Natural killer cell (primary cell): ENCODE measurements at regions not wholly inside any gene's neighbourhood (a gene's known extent, or its start where the extent isn't known, plus 50 kb on each side); places are given as distances from the start of the nearest gene placed in this dataset.

Experiments
- ATAC-seq, 3 donors: fragments of 150-1000 bp in 2 of 3; fragments of 200-7000 bp in 1 of 3; cut with Tn5 transposase; 1 replicate in 1 of 3; 2 replicates in 2 of 3; pipeline ENCODE4 v1.10.0; 2021; ENCODE audit warnings: mild to moderate bottlenecking in 2 of 3, moderate library complexity in 2 of 3
- DNase-seq, 2 donors: peaks; one replicate each; pipeline versions ENCODE4 v3.0.0 to v3.0.0-alpha.2; 2013 to 2021; ENCODE audit warnings: mixed read lengths in 1 of 2
- H3K27ac ChIP-seq: one replicate; pipeline ENCODE4 v1.5.1; 2013; ENCODE audit warnings: mild to moderate bottlenecking, low read length
- H3K27me3 ChIP-seq: one replicate; pipeline ENCODE4 v1.6.1; 2013; ENCODE audit warnings: low read length; ENCODE audit not compliant: control insufficient read depth, insufficient read depth
- H3K36me3 ChIP-seq: one replicate; pipeline ENCODE4 v1.6.1; 2013; ENCODE audit warnings: low read length; ENCODE audit not compliant: control insufficient read depth, insufficient read depth
- H3K4me1 ChIP-seq: one replicate; pipeline ENCODE4 v1.6.1; 2013; ENCODE audit warnings: low read length; ENCODE audit not compliant: control insufficient read depth, insufficient read depth
- H3K4me3 ChIP-seq: one replicate; pipeline ENCODE4 v1.5.1; 2013; ENCODE audit warnings: low read length
- H3K9me3 ChIP-seq: one replicate; pipeline ENCODE4 v1.6.1; 2013; ENCODE audit warnings: low read length; ENCODE audit not compliant: control insufficient read depth, insufficient read depth
- H3K27ac Mint-ChIP-seq, 2 donors: one replicate each; pipeline ENCODE4 v1.8.0; 2022; ENCODE audit warnings: mild to moderate bottlenecking in 2 of 2, mixed read lengths in 2 of 2, moderate library complexity in 1 of 2
- H3K27me3 Mint-ChIP-seq, 2 donors: one replicate each; pipeline ENCODE4 v1.8.0; 2022; ENCODE audit warnings: low read depth in 2 of 2, mixed read lengths in 2 of 2
- H3K36me3 Mint-ChIP-seq: one replicate; pipeline ENCODE4 v1.8.0; 2022; ENCODE audit warnings: mixed read lengths
- H3K4me1 Mint-ChIP-seq, 2 donors: one replicate each; pipeline ENCODE4 v1.8.0; 2022; ENCODE audit warnings: mixed read lengths in 2 of 2
- H3K4me3 Mint-ChIP-seq: one replicate; pipeline ENCODE4 v1.8.0; 2022; ENCODE audit warnings: mild to moderate bottlenecking, moderate library complexity, mixed read lengths
- H3K9me3 Mint-ChIP-seq, 2 donors: one replicate each; pipeline ENCODE4 v1.8.0; 2022; ENCODE audit warnings: mixed read lengths in 2 of 2
- WGBS: methylation state at CpG from one replicate; pipeline ENCODE4 v1.1.7; 2013; ENCODE audit warnings: missing lambda C conversion rate; ENCODE audit not compliant: insufficient coverage; 5-methylcytosine and 5-hydroxymethylcytosine counted together
- intact Hi-C: fragments of 100-400 bp; cut with micrococcal nuclease; formaldehyde crosslinking; loops from one replicate; pipeline ENCODE4 v1.14.2; 2022
- TF ChIP-seq, protein P1 (sequence below): fragments of 200-600 bp; IDR thresholded peaks from one replicate; pipeline ENCODE4 v1.8.0; 2022; ENCODE audit warnings: antibody characterized with exemption

DNA sequence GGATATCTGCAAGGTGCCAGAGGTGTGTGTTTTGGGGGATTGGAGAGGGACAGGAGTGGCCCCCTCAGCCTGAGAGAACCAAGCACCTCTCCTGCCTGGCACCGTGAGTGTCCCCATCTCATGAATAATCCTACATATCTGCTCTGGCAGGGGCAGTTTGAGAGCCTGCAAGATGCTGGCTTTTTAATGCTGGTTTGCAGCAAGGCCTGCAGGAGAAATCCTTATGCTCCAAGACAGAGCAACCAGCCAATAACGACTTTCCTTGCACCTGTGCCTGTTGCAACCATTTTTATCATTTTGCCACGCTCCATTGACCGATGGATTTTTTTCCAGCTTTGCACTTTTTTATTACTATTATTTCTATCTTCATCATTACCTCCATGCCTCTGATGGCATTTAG, 259.4 kb upstream of the SKOR2 start:
- Histone ChIP-seq H3K4me1 (no peaks in the 10 kb centered on the region), H3K27me3 (no peaks in the 10 kb centered on the region), H3K4me3 (no peak overlapping the region), H3K27ac (no peak overlapping the region), H3K36me3 (no peaks in the 10 kb centered on the region), H3K9me3 (no peaks in the 10 kb centered on the region)
- Mint-ChIP-seq H3K27me3 (no peaks in the 10 kb centered on the region), H3K9me3 (no peaks in the 10 kb centered on the region), H3K27ac (no peak overlapping the region), H3K36me3 (no peaks in the 10 kb centered on the region), H3K4me3 (no peak overlapping the region), H3K4me1 (no peaks in the 10 kb centered on the region)
- no peak for DNase-seq
- intact Hi-C loops = no loop called here
- WGBS = 87% methylated on average over 4 of the region's 4 CpGs
- ATAC-seq = no peak
- TF ChIP-seq, protein P1, sequence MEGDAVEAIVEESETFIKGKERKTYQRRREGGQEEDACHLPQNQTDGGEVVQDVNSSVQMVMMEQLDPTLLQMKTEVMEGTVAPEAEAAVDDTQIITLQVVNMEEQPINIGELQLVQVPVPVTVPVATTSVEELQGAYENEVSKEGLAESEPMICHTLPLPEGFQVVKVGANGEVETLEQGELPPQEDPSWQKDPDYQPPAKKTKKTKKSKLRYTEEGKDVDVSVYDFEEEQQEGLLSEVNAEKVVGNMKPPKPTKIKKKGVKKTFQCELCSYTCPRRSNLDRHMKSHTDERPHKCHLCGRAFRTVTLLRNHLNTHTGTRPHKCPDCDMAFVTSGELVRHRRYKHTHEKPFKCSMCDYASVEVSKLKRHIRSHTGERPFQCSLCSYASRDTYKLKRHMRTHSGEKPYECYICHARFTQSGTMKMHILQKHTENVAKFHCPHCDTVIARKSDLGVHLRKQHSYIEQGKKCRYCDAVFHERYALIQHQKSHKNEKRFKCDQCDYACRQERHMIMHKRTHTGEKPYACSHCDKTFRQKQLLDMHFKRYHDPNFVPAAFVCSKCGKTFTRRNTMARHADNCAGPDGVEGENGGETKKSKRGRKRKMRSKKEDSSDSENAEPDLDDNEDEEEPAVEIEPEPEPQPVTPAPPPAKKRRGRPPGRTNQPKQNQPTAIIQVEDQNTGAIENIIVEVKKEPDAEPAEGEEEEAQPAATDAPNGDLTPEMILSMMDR = no peak

DNA sequence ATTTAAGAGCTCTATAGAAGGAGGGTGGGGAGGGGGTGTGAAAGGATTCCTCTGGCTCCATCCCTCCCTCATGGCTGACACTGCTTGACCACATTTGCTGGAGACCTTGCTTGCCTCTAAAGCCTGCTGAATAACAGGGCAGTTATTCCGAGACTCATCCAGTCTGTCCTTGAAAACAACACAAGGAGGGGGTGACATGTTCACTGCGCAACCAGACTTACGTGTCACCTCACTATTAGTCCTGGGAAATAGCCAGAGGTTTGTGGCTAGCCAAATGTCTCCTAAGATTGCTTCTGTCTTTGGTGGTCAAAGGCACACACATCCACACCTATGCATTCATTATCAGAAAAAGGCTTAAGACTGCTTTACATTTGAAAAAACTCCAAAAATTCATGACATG, 256.2 kb upstream of the SKOR2 start:
- DNase-seq (no peak), ATAC-seq (no peak)
- Mint-ChIP-seq H3K27ac (no peak overlapping the region), H3K4me1 (no peaks in the 10 kb centered on the region), H3K4me3 (no peak overlapping the region), H3K36me3 (no peaks in the 10 kb centered on the region), H3K9me3 (peaks cover 0 to 4% of the 10 kb centered on the region in 2 donors), H3K27me3 (peaks cover 0 to 2% of the 10 kb centered on the region in 2 donors)
- Histone ChIP-seq H3K27ac (no peak overlapping the region), H3K4me3 (no peak overlapping the region), H3K27me3 (no peaks in the 10 kb centered on the region), H3K9me3 (no peaks in the 10 kb centered on the region), H3K36me3 (no peaks in the 10 kb centered on the region), H3K4me1 (no peaks in the 10 kb centered on the region)
- TF ChIP-seq, protein P1 = no peak
- WGBS = 89% methylated on average over 3 of the region's 3 CpGs
- intact Hi-C loops = no loop called here

DNA sequence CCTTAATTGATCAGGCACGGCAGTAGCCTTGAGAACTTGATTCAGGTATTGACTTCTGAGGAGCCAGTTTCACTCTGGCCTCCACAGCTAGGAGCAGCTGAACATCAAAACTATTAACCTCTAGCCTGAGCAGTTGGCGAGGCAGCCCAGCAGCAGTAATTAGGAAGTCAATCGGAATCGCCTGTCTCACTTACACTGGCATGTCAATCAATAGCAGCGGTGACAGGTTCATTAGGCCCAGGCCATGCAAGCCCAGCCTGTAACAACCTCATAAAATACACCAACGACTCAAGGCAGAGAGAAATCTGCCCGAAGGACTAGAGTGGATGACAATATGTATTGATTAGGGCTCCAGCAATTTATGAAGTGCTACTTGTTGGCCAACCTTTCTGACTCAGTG, 255.4 kb upstream of the SKOR2 start:
- no peak for ATAC-seq

DNA sequence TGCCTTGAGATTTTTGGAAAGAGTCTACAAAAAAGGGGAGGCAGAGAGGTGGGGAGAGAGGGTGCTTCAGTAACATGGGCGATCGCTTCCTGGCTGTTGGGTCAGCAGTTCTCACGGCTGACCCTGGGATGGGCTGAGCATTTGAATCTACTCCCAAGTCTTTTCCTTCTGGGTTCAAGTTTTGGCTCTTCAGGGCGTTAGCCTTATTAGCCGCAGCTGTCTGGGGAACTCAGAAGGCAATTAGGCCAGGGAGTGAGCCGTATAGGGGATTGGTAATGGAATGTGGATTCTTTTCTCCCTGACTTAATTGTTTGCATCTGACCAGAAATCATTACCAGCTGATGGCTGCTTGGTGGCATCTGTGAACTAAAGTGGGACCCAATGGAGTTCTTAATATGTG, 250.5 kb upstream of the SKOR2 start:
- ATAC-seq = no peak

More for the DNA sequence above, 255.4 kb upstream of the SKOR2 start:
- Mint-ChIP-seq H3K27ac (no peak overlapping the region), H3K9me3 (peaks cover 0 to 4% of the 10 kb centered on the region in 2 donors), H3K36me3 (no peaks in the 10 kb centered on the region), H3K4me3 (no peak overlapping the region), H3K27me3 (peaks cover 0 to 2% of the 10 kb centered on the region in 2 donors), H3K4me1 (no peaks in the 10 kb centered on the region)
- no peak overlapping the region for H3K4me3 ChIP-seq
- WGBS = 73% methylated on average over 6 of the region's 7 CpGs
- no peaks in the 10 kb centered on the region for H3K4me1 ChIP-seq
- DNase-seq = no peak
- no peak overlapping the region for H3K27ac ChIP-seq
- H3K36me3 ChIP-seq = no peaks in the 10 kb centered on the region
- intact Hi-C loops = no loop called here
- no peaks in the 10 kb centered on the region for H3K27me3 ChIP-seq
- no peaks in the 10 kb centered on the region for H3K9me3 ChIP-seq
- TF ChIP-seq, protein P1 = no peak

More for the DNA sequence above, 250.5 kb upstream of the SKOR2 start:
- 93% methylated on average over 6 of the region's 6 CpGs for WGBS
- Histone ChIP-seq H3K4me3 (no peak overlapping the region), H3K4me1 (no peaks in the 10 kb centered on the region), H3K27ac (no peak overlapping the region), H3K27me3 (no peaks in the 10 kb centered on the region), H3K9me3 (no peaks in the 10 kb centered on the region), H3K36me3 (no peaks in the 10 kb centered on the region)
- H3K27ac Mint-ChIP-seq = no peak overlapping the region
- H3K9me3 Mint-ChIP-seq = peaks cover 0 to 7% of the 10 kb centered on the region in 2 donors
- H3K27me3 Mint-ChIP-seq = peaks cover 0 to 6% of the 10 kb centered on the region in 2 donors
- H3K36me3 Mint-ChIP-seq = no peaks in the 10 kb centered on the region
- H3K4me3 Mint-ChIP-seq = no peak overlapping the region
- TF ChIP-seq, protein P1 = no peak
- no peak for DNase-seq
- intact Hi-C loops = no loop called here
- H3K4me1 Mint-ChIP-seq = no peaks in the 10 kb centered on the region
